H9 (cell line): ENCODE measurements at regions not wholly inside any gene's neighbourhood (a gene's known extent, or its start where the extent isn't known, plus 50 kb on each side); places are given as distances from the start of the nearest gene placed in this dataset.

Source experiments
- DNase-seq: peaks from one replicate; pipeline ENCODE4 v3.0.0-alpha.2; 2017
- H2AFZ ChIP-seq: one replicate; pipeline ENCODE4 v1.6.1; 2013; ENCODE audit warnings: mild to moderate bottlenecking, low read length, control low read depth, moderate library complexity
- H2AK5ac ChIP-seq: 2 replicates; pipeline ENCODE4 v1.6.1; 2013; ENCODE audit warnings: low read length, control low read depth, mixed read lengths; ENCODE audit not compliant: insufficient read length
- H2BK120ac ChIP-seq: one replicate; pipeline ENCODE4 v1.6.1; 2013; ENCODE audit warnings: low read depth, mild to moderate bottlenecking, low read length, control low read depth, inconsistent platforms; ENCODE audit not compliant: poor library complexity, severe bottlenecking
- H2BK12ac ChIP-seq: 2 replicates; pipeline ENCODE4 v1.6.1; 2013; ENCODE audit warnings: low read length, control low read depth, mixed read lengths, low read depth; ENCODE audit not compliant: insufficient read length
- H2BK15ac ChIP-seq: 2 replicates; pipeline ENCODE4 v1.6.1; 2013; ENCODE audit warnings: low read depth, low read length, control low read depth
- H2BK20ac ChIP-seq: one replicate; pipeline ENCODE4 v1.6.1; 2013; ENCODE audit warnings: low read depth, mild to moderate bottlenecking, low read length, control low read depth, inconsistent platforms; ENCODE audit not compliant: poor library complexity, severe bottlenecking
- H2BK5ac ChIP-seq: 2 replicates; pipeline ENCODE4 v1.6.1; 2013; ENCODE audit warnings: low read length, control low read depth, mixed read lengths; ENCODE audit not compliant: insufficient read length
- H3K14ac ChIP-seq: 2 replicates; pipeline ENCODE4 v1.6.1; 2013; ENCODE audit warnings: low read length, control low read depth; ENCODE audit not compliant: insufficient read depth
- H3K18ac ChIP-seq: 2 replicates; pipeline ENCODE4 v1.6.1; 2013; ENCODE audit warnings: low read depth, mild to moderate bottlenecking, mixed read lengths, low read length, control low read depth; ENCODE audit not compliant: insufficient read length
- H3K23ac ChIP-seq: 2 replicates; pipeline ENCODE4 v1.6.1; 2013; ENCODE audit warnings: low read length, control low read depth, mixed read lengths, low read depth; ENCODE audit not compliant: insufficient read length
- H3K23me2 ChIP-seq: 2 replicates; pipeline ENCODE4 v1.6.1; 2013; ENCODE audit warnings: low read depth, mild to moderate bottlenecking, mixed read lengths, low read length, control low read depth; ENCODE audit not compliant: insufficient read length, poor library complexity, severe bottlenecking
- H3K27ac ChIP-seq: 2 replicates; pipeline ENCODE4 v1.5.1; 2013; ENCODE audit warnings: low read length, control low read depth, mixed read lengths, low read depth; ENCODE audit not compliant: insufficient read length
- H3K27me3 ChIP-seq: 2 replicates; pipeline ENCODE4 v1.6.1; 2013; ENCODE audit warnings: low read length, control low read depth, inconsistent platforms; ENCODE audit not compliant: insufficient read depth
- H3K4ac ChIP-seq: 2 replicates; pipeline ENCODE4 v1.6.1; 2013; ENCODE audit warnings: low read depth, mild to moderate bottlenecking, control low read depth, inconsistent platforms, low read length, moderate library complexity
- H3K4me1 ChIP-seq: 2 replicates; pipeline ENCODE4 v1.6.1; 2013; ENCODE audit warnings: low read length, control low read depth, inconsistent platforms; ENCODE audit not compliant: insufficient read depth
- H3K4me2 ChIP-seq: 2 replicates; pipeline ENCODE4 v1.6.1; 2013; ENCODE audit warnings: low read length, control low read depth, mixed read lengths; ENCODE audit not compliant: insufficient read length, insufficient read depth
- H3K56ac ChIP-seq: 2 replicates; pipeline ENCODE4 v1.6.1; 2013; ENCODE audit warnings: low read depth, mild to moderate bottlenecking, mixed read lengths, low read length, control low read depth; ENCODE audit not compliant: insufficient read length
- H3K79me1 ChIP-seq: 2 replicates; pipeline ENCODE4 v1.6.1; 2013; ENCODE audit warnings: low read depth, mild to moderate bottlenecking, moderate library complexity, low read length, control low read depth, inconsistent platforms; ENCODE audit not compliant: insufficient read depth, poor library complexity, severe bottlenecking
- H3K79me2 ChIP-seq: 2 replicates; pipeline ENCODE4 v1.6.1; 2013; ENCODE audit warnings: low read length, control low read depth, inconsistent platforms; ENCODE audit not compliant: insufficient read depth
- H3K9ac ChIP-seq: 2 replicates; pipeline ENCODE4 v1.6.1; 2013; ENCODE audit warnings: low read length, control low read depth, mixed read lengths; ENCODE audit not compliant: insufficient read length; ENCODE audit errors: extremely low read depth
- H3K9me3 ChIP-seq: one replicate; pipeline ENCODE4 v1.6.1; 2013; ENCODE audit warnings: low read depth, low read length, inconsistent platforms; ENCODE audit not compliant: control insufficient read depth
- H3T11ph ChIP-seq: one replicate; pipeline ENCODE4 v1.6.1; 2013; ENCODE audit warnings: mild to moderate bottlenecking, low read length, control low read depth, inconsistent platforms
- H4K20me1 ChIP-seq: one replicate; pipeline ENCODE4 v1.6.1; 2013; ENCODE audit not compliant: control insufficient read depth, insufficient read length, insufficient read depth
- H4K5ac ChIP-seq: 2 replicates; pipeline ENCODE4 v1.6.1; 2013; ENCODE audit warnings: low read depth, mild to moderate bottlenecking, mixed read lengths, low read length, control low read depth; ENCODE audit not compliant: insufficient read length
- H4K8ac ChIP-seq: replicated peaks from 2 replicates; pipeline ENCODE4 v1.6.1; 2013; ENCODE audit warnings: low read length, control low read depth, mixed read lengths, low read depth; ENCODE audit not compliant: insufficient read length
- H4K91ac ChIP-seq: 2 replicates; pipeline ENCODE4 v1.6.1; 2013; ENCODE audit warnings: low read depth, mild to moderate bottlenecking, moderate library complexity, mixed read lengths, low read length, control low read depth; ENCODE audit not compliant: insufficient read length
- H3K27ac Mint-ChIP-seq, 3 experiments: 2 replicates in 2 of 3; 3 replicates in 1 of 3; pipeline ENCODE4 v1.8.0; 2020 to 2021; ENCODE audit warnings: mixed read lengths in 3 of 3, mild to moderate bottlenecking in 1 of 3, moderate library complexity in 1 of 3
- H3K27me3 Mint-ChIP-seq: 2 replicates; pipeline ENCODE4 v1.8.0; 2021; ENCODE audit warnings: low read depth, mild to moderate bottlenecking, moderate library complexity, mixed read lengths
- H3K36me3 Mint-ChIP-seq, 3 experiments: 2 replicates in 2 of 3; 3 replicates in 1 of 3; pipeline ENCODE4 v1.8.0; 2020 to 2021; ENCODE audit warnings: low read depth in 3 of 3, mixed read lengths in 3 of 3; ENCODE audit not compliant: insufficient read depth in 1 of 3
- H3K4me1 Mint-ChIP-seq, 2 experiments: 2 replicates each; pipeline ENCODE4 v1.8.0; 2020; ENCODE audit warnings: mixed read lengths in 2 of 2
- H3K4me3 Mint-ChIP-seq, 2 experiments: 2 replicates in 1 of 2; 3 replicates in 1 of 2; pipeline ENCODE4 v1.8.0; 2020 to 2021; ENCODE audit warnings: mild to moderate bottlenecking in 2 of 2, mixed read lengths in 2 of 2, moderate library complexity in 1 of 2
- H3K9me3 Mint-ChIP-seq, 2 experiments: 2 replicates in 1 of 2; 3 replicates in 1 of 2; pipeline ENCODE4 v1.8.0; 2020; ENCODE audit warnings: mild to moderate bottlenecking in 2 of 2, mixed read lengths in 2 of 2, moderate library complexity in 1 of 2
- CTCF ChIP-seq: fragments of 200-600 bp; sonication (generic); conservative IDR thresholded peaks from 3 replicates; pipeline ENCODE4 v1.8.0; 2021; ENCODE audit warnings: antibody characterized with exemption, mild to moderate bottlenecking
- WGBS: extraction: QIAGEN DNeasy Blood & Tissue Kit; methylation state at CpG from one replicate; pipeline ENCODE4 v1.1.7; 2013; ENCODE audit warnings: missing lambda C conversion rate, low lambda C conversion rate, mixed read lengths; ENCODE audit not compliant: insufficient read length; ENCODE audit errors: extremely low coverage; 5-methylcytosine and 5-hydroxymethylcytosine counted together

- TF ChIP-seq CTCF, result no peak
- Histone ChIP-seq H2BK15ac (no peak overlapping the region), H2BK20ac (no peak overlapping the region), H2BK120ac (no peak overlapping the region), H3K79me2 (no peaks in the 10 kb centered on the region), H3K9me3 (no peaks in the 10 kb centered on the region), H4K20me1 (no peaks in the 10 kb centered on the region), H3K14ac (no peak overlapping the region), H3T11ph (no peak overlapping the region), H3K23ac (no peak overlapping the region), H3K9ac (no peak overlapping the region), H2AFZ (no peak overlapping the region), H3K79me1 (no peaks in the 10 kb centered on the region), H4K5ac (no peak overlapping the region), H3K18ac (no peak overlapping the region), H3K56ac (no peak overlapping the region), H2AK5ac (no peak overlapping the region), H4K91ac (no peak overlapping the region), H3K23me2 (no peaks in the 10 kb centered on the region), H3K4me2 (no peak overlapping the region), H2BK12ac (no peak overlapping the region), H2BK5ac (no peak overlapping the region), H3K27me3 (no peaks in the 10 kb centered on the region), H3K4ac (no peak overlapping the region), H4K8ac (no peak overlapping the region), H3K4me1 (no peaks in the 10 kb centered on the region), H3K27ac (no peak overlapping the region)
- Mint-ChIP-seq H3K36me3 (peaks cover 0 to 4% (median 3%) of the 10 kb centered on the region in 3 experiments; a peak in 2 of 7 replicates), H3K27ac (no peak overlapping the region), H3K4me3 (no peak overlapping the region), H3K4me1 (peaks cover 8% of the 10 kb centered on the region in 2 experiments), H3K9me3 (peaks cover 3 to 5% of the 10 kb centered on the region in 2 experiments), H3K27me3 (no peaks in the 10 kb centered on the region)
- WGBS, result no CpG with 5 or more reads among the region's 5 CpGs
- DNase-seq, result peak; percentile 31
These were observed 486.1 kb upstream of the COBL start for GRCh38 chr7:51802718-51803117.
